GM12878 (cell line): ENCODE measurements at regions not wholly inside any gene's neighbourhood (a gene's known extent, or its start where the extent isn't known, plus 50 kb on each side); places are given as distances from the start of the nearest gene placed in this dataset.

ENCODE experiments used
- ATAC-seq: fragments of 200-7000 bp; cut with Tn5 transposase; 3 replicates; pipeline ENCODE4 v1.9.1; 2020; ENCODE audit warnings: mild to moderate bottlenecking, moderate library complexity
- BruUV-seq: library from RNA; stranded (reverse); fragments of 400-500 nt; replicated peaks from 2 replicates; lab custom pipeline; 2021; lab: Mats Ljungman, UMichigan
- CTCF ChIA-PET: fragments of 300-600 bp; sonication (Branson Sonifier 250); formaldehyde crosslinking; extraction: SDS; loops from one replicate; lab custom pipeline; 2021; ENCODE audit warnings: inconsistent platforms; lab: Yijun Ruan, JAX
- POLR2A ChIA-PET: fragments of 350-600 bp; formaldehyde crosslinking; extraction: SDS; loops from one replicate; lab custom pipeline; 2021; ENCODE audit warnings: inconsistent platforms; lab: Charles Lee
- RAD21 ChIA-PET: fragments of 300-600 bp; sonication (Branson Sonifier 250); formaldehyde crosslinking; loops from one replicate; lab custom pipeline; 2023; ENCODE audit warnings: antibody characterized with exemption; ENCODE audit not compliant: unreplicated experiment; lab: Charles Lee
- SMC1A ChIA-PET: fragments of 300-600 bp; sonication (Branson Sonifier 250); formaldehyde crosslinking; loops from one replicate; lab custom pipeline; 2023; ENCODE audit not compliant: unreplicated experiment, uncharacterized antibody; lab: Charles Lee
- DNase-seq: peaks from one replicate; pipeline ENCODE4 v3.0.0-alpha.2; 2011; ENCODE audit warnings: low read depth, low spot score
- FAIRE-seq: peaks from 3 replicates; lab custom pipeline; 2011; peaks lifted over from hg19 to GRCh38; lab: Jason Lieb, UNC
- H2AFZ ChIP-seq: 2 replicates; pipeline ENCODE4 v1.6.0; 2011; ENCODE audit warnings: low read depth, low read length, control low read depth; ENCODE audit not compliant: control insufficient read depth
- H3K27ac ChIP-seq: 2 replicates; pipeline ENCODE4 v1.5.1; 2011; ENCODE audit warnings: control low read depth; ENCODE audit not compliant: control insufficient read depth, insufficient read depth
- H3K27me3 ChIP-seq, 2 experiments: replicated peaks in 1 of 2; 2 replicates each; pipeline versions ENCODE4 v1.6.0 to v1.6.1; 2011; ENCODE audit warnings: low read length in 1 of 2; ENCODE audit not compliant: control insufficient read depth in 2 of 2, insufficient read depth in 2 of 2
- H3K36me3 ChIP-seq, 2 experiments: 2 replicates each; pipeline ENCODE4 v1.5.1; 2011; ENCODE audit warnings: low read length in 1 of 2; ENCODE audit not compliant: control insufficient read depth in 2 of 2, insufficient read depth in 2 of 2
- H3K4me1 ChIP-seq: 2 replicates; pipeline ENCODE4 v1.6.1; 2011; ENCODE audit warnings: mild to moderate bottlenecking, low read length, moderate library complexity, mixed read lengths; ENCODE audit not compliant: control insufficient read depth, insufficient read depth
- H3K4me2 ChIP-seq: 2 replicates; pipeline ENCODE4 v1.6.0; 2011; ENCODE audit warnings: control low read depth; ENCODE audit not compliant: control insufficient read depth, insufficient read depth
- H3K4me3 ChIP-seq: fragments of 200-600 bp; sonication (generic); 2 replicates; pipeline ENCODE4 v1.5.1; 2016
- H3K79me2 ChIP-seq: 2 replicates; pipeline ENCODE4 v1.6.0; 2011; ENCODE audit warnings: low read length; ENCODE audit not compliant: control insufficient read depth, insufficient read depth
- H3K9ac ChIP-seq: 2 replicates; pipeline ENCODE4 v1.8.0; 2011; ENCODE audit warnings: low read length, control low read depth, mixed read lengths; ENCODE audit not compliant: control insufficient read depth, insufficient read depth
- H3K9me3 ChIP-seq: replicated peaks from 3 replicates; pipeline ENCODE4 v1.5.1; 2011; ENCODE audit warnings: mild to moderate bottlenecking, low read length; ENCODE audit not compliant: control insufficient read depth, insufficient read depth
- H4K20me1 ChIP-seq: 2 replicates; pipeline ENCODE4 v1.6.0; 2011; ENCODE audit not compliant: control insufficient read depth, insufficient read depth
- ATF2 ChIP-seq: IDR thresholded peaks from 2 replicates; pipeline ENCODE4 v1.6.1; 2012; ENCODE audit warnings: low read length, inconsistent platforms
- BACH1 ChIP-seq: fragments of 450-650 bp; IDR thresholded peaks from 2 replicates; pipeline ENCODE4 v1.6.1; 2017; ENCODE audit warnings: mild to moderate bottlenecking, borderline replicate concordance
- CREM ChIP-seq: IDR thresholded peaks from 2 replicates; pipeline ENCODE4 v1.6.1; 2014; ENCODE audit warnings: antibody characterized with exemption, low read depth
- DPF2 ChIP-seq: fragments of 450-650 bp; IDR thresholded peaks from 2 replicates; pipeline ENCODE4 v1.6.1; 2017; ENCODE audit warnings: mild to moderate bottlenecking
- EGR1 ChIP-seq, 2 experiments: IDR thresholded peaks; 1 replicate in 1 of 2; 2 replicates in 1 of 2; pipeline ENCODE4 v1.6.1; 2011 to 2012; ENCODE audit warnings: low read depth in 2 of 2, low read length in 2 of 2, borderline replicate concordance in 1 of 2, mild to moderate bottlenecking in 1 of 2, moderate library complexity in 1 of 2
- HCFC1 ChIP-seq: fragments of 150-350 bp; IDR thresholded peaks from 2 replicates; pipeline ENCODE4 v1.6.1; 2014; ENCODE audit warnings: low read length
- KAT2A ChIP-seq: conservative IDR thresholded peaks from 2 replicates; pipeline ENCODE4 v1.6.1; 2011; ENCODE audit warnings: low read depth, low read length; ENCODE audit not compliant: control insufficient read depth
- MTA3 ChIP-seq: IDR thresholded peaks from 2 replicates; pipeline ENCODE4 v1.6.1; 2012; ENCODE audit warnings: low read length, inconsistent platforms, borderline replicate concordance
- MYB ChIP-seq: fragments of 150-350 bp; IDR thresholded peaks from 2 replicates; pipeline ENCODE4 v1.6.1; 2014; ENCODE audit warnings: mild to moderate bottlenecking, low read depth, low read length, borderline replicate concordance
- NR2F1 ChIP-seq: fragments of 450-650 bp; conservative IDR thresholded peaks from 2 replicates; pipeline ENCODE4 v1.6.1; 2017; ENCODE audit warnings: mild to moderate bottlenecking
- NRF1 ChIP-seq: conservative IDR thresholded peaks from 2 replicates; pipeline ENCODE4 v1.6.1; 2011; ENCODE audit warnings: mild to moderate bottlenecking, low read depth, low read length, improper control_type of control experiment
- PAX5 ChIP-seq: IDR thresholded peaks from 2 replicates; pipeline ENCODE4 v1.6.1; 2011; ENCODE audit warnings: low read depth, low read length, borderline replicate concordance
- SMAD1 ChIP-seq: fragments of 450-650 bp; IDR thresholded peaks from 2 replicates; pipeline ENCODE4 v1.6.1; 2018; ENCODE audit warnings: mild to moderate bottlenecking, low read depth; ENCODE audit not compliant: partially characterized antibody
- SP1 ChIP-seq: IDR thresholded peaks from one replicate; pipeline ENCODE4 v1.6.1; 2011; ENCODE audit warnings: low read depth, low read length
- TARDBP ChIP-seq: IDR thresholded peaks from 2 replicates; pipeline ENCODE4 v1.6.1; 2016; ENCODE audit warnings: borderline replicate concordance
- YBX1 ChIP-seq: fragments of 450-650 bp; IDR thresholded peaks from 2 replicates; pipeline ENCODE4 v1.6.1; 2016; ENCODE audit warnings: antibody characterized with exemption
- ZBED1 ChIP-seq: IDR thresholded peaks from 2 replicates; pipeline ENCODE4 v1.6.1; 2016; ENCODE audit warnings: borderline replicate concordance
- ZBTB11 ChIP-seq: fragments of 450-650 bp; formaldehyde crosslinking; IDR thresholded peaks from 2 replicates; pipeline ENCODE4 v1.5.0; 2022; ENCODE audit warnings: mild to moderate bottlenecking, missing genetic modification characterization
- ZNF217 ChIP-seq: fragments of 450-650 bp; IDR thresholded peaks from 2 replicates; pipeline ENCODE4 v1.6.1; 2017; ENCODE audit warnings: antibody characterized with exemption, mild to moderate bottlenecking
- WGBS: methylation state at CpG from one replicate; pipeline ENCODE4 v1.1.6; 2016; ENCODE audit warnings: low lambda C conversion rate; ENCODE audit not compliant: insufficient replicate concordance, insufficient coverage; ENCODE audit errors: missing lambda C conversion rate; 5-methylcytosine and 5-hydroxymethylcytosine counted together
- in situ Hi-C: fragments of 300-500 bp; cut with MboI; formaldehyde crosslinking; loops from 9 replicates; pipeline ENCODE4 v1.14.3; 2018; ENCODE audit warnings: mixed read lengths
- intact Hi-C: fragments of 100-400 bp; cut with micrococcal nuclease; formaldehyde crosslinking; loops from one replicate; pipeline ENCODE4 v1.14.2; 2022; ENCODE audit not compliant: unreplicated experiment

GRCh38 chr10:1932692-1933094 lies 195.4 kb upstream of the ADARB2 start:
- BruUV-seq, result no TSS peak
- no peaks in the 10 kb centered on the region for H3K36me3 ChIP-seq
- POLR2A ChIA-PET, result no interaction called here
- no peak overlapping the region for H3K4me2 ChIP-seq
- no peaks in the 10 kb centered on the region for H3K4me1 ChIP-seq
- H3K4me3 ChIP-seq, result no peak overlapping the region
- no peak overlapping the region for H3K27ac ChIP-seq
- in situ Hi-C loops, result no loop called here
- H2AFZ ChIP-seq, result no peak overlapping the region
- RAD21 ChIA-PET, result no interaction called here
- no peak for TF ChIP-seq SMAD1
- TF ChIP-seq MYB, result no peak
- no peak for TF ChIP-seq KAT2A
- no peak for TF ChIP-seq ATF2
- TF ChIP-seq NRF1, result no peak
- TF ChIP-seq HCFC1, result no peak
- no peak for TF ChIP-seq ZNF217
- no peak for TF ChIP-seq SP1
- no peak for TF ChIP-seq BACH1
- no peak for TF ChIP-seq EGR1 (IDR thresholded peaks at IDR 0.05; ENCODE audit: borderline replicate concordance in 1 of 2, low read depth in 2 of 2, low read length in 2 of 2)
- TF ChIP-seq YBX1, result no peak
- TF ChIP-seq DPF2, result no peak
- no peak for TF ChIP-seq ZBTB11 (CRISPR knock-in tag)
- TF ChIP-seq ZBED1, result no peak
- no peak for TF ChIP-seq PAX5
- TF ChIP-seq CREM, result no peak
- no peak for TF ChIP-seq TARDBP
- no peak for TF ChIP-seq MTA3
- TF ChIP-seq NR2F1, result no peak
- TF ChIP-seq, all 136 proteins: peak for 0
- ATAC-seq, result no peak
- ChIA-PET CTCF (no interaction called here), SMC1A (no interaction called here)
- 41% methylated on average over 13 of the region's 13 CpGs for WGBS
- Histone ChIP-seq H3K9ac (no peak overlapping the region), H4K20me1 (no peaks in the 10 kb centered on the region), H3K9me3 (no peaks in the 10 kb centered on the region; the same call in 2 of the 3 replicates), H3K27me3 (no peaks in the 10 kb centered on the region), H3K79me2 (no peaks in the 10 kb centered on the region)
- FAIRE-seq, result no peak
- DNase-seq, result no peak
- intact Hi-C loops, result no loop called here
